NCI-H748 treated with DMSO at 0.1 percent for 48 hours (cell line): ENCODE measurements at regions not wholly inside any gene's neighbourhood (a gene's known extent, or its start where the extent isn't known, plus 50 kb on each side); places are given as distances from the start of the nearest gene placed in this dataset.
"Not testable (repeated sequence)": the region's sequence is repeated elsewhere in the genome, so short reads cannot be mapped to it uniquely, and the experiment has no call there.

Experiments
- DNase-seq: peaks from one replicate; lab custom pipeline; 2025; lab: John Stamatoyannopoulos, UW

DNA sequence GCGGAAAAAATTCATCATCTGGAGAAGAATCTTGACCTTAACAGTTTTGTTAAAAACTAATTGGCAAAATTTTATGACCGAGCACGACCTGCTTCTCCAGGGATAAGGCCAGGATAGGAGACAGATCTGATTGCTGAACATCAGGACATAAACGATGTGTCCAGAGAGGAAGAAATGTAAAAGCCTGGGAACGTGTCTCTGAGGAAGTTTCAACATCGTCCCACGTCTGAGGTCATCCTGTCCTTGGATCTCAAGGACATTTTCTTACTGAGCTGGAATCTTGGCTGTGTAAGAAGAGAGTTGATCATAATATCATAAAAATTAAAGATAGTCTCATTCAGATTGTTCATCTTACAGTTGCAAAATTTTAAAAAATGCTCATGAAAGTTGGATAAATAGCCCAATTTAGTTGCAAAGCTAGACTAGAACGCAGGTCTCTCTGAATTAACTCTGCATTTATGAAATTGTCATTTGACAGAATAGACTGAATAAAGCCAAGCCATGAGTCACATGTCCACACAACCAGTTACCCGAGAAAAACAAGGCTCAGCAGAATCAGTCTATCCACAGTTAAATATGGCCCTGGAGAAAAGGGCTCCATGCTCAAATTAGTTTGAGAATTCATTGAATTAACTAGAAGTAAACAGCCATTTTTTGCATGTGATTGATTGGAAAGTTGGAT, 120.0 kb upstream of the EGFR start:
- no peak for DNase-seq

DNA sequence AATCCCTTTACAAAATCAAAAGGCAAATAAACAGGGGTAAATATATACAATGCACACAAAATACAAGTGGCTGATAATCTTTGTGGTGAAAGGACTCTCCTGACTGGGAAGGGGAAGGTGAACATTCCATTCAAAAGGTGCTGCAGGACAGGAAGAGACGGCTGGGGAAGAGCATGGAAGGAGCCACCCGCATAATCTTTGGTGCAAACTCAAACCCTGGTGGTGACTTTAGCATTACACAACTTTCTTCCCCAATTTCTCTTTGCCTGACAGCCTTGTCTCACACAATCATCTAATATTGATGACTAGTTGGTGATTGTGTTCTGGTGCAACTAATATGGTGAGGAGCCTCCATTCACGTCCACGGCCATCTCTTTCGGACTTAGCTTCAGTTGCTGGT, 117.0 kb upstream of the EGFR start:
- no peak for DNase-seq

DNA sequence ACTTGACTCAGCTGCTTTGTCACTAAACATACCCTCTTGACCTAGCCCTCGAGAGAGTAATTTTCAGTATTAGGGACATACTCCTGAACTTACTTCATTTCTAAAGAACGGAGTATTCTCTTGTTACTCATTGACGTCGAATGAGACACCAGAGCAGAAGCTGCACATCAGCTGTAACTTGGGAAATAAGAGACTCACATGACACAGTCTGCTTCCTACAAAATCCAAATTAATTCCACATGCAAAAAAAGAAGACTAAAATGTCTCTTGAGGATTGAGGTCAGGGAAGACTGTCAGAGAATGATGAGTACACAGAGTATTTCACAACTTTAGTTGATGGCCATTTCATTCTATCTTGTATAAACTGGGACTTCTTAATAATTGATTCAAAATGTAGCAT, 114.7 kb upstream of the EGFR start:
- no peak for DNase-seq

DNA sequence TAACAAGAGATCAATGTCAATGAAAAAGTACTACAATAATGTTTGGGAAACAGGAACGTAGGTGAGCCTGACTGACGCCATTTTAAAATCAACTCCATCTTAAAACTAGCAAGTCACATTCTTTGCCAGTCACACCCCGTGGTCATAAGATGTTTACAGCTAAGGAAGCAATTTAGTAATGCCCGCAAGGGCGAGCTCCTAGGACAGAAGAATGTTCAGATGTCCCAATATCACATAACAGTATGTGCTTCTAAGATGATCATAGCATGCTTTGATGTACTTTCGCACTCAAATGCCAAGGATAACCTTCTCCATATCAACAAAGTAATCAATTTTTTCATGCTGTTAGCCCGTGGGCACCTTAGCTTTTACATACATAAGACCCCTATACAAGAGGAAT, 113.8 kb upstream of the EGFR start:
- DNase-seq, result no peak

DNA sequence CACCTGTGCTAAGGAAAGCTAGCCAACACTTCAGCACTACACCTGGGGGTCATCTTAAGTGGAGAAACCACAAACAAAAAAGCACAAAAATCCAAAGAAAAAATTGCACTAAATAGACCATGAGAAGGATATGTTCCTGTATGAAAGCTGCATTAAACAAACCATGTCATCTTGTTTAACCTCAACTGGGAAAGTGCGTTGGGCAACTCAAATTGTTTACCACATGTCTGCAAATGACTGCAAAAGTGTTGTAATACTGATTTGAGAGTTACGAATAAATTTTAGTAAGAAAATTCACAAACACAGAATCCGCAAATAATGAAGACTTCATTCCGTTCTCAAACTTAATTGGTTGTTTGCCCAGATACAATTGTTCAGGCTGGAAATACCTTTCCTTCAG, 111.9 kb upstream of the EGFR start:
- DNase-seq, result no peak

DNA sequence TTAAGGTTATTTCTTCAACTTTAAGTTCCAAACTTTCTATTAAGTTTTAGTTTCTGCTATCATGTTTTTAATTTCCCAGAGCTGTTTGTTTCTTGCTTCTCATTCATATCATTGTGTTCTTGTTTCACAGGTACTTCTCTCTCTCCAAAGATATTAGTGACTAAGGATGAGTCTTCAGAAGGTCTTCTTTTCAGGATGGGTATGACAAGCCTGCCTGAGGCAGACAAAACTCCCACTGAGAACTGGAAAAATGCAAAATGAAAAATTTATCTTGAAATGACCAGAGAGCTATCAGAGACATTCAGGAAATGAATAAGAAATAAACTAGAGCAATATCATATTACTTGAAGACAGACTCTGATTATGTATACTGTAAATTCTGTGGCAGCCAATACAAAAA, 110.8 kb upstream of the EGFR start:
- DNase-seq, result no peak

DNA sequence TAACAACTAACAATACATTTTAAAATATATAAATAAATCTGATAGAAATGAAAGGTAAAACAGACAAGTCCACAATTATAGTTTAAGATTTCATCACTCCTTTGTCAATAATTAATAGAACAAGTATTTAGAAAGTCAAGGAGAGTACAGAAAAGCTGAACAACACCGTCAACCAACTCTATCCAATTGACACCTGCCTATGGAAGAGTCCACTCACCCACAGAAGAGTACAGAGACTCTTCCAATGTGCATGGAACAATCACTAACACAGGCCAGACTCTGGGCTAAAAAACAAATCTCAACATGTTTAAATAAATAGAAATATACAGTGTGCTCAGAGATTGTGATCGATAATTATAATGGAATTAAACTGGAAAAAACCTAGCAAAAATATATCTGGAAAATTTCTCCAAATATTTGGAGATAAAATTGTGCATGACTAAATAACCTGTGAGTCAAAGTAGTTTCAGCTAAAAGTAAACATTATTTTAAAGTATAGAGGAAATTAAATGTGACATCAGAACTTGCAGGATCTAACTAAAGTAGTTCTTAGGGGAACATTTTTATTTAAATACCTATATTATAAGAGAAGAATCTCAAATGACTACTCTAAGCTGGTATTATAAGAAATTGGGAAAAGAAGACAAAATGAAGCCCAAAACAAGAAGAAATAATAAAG, 109.9 kb upstream of the EGFR start:
- no peak for DNase-seq

DNA sequence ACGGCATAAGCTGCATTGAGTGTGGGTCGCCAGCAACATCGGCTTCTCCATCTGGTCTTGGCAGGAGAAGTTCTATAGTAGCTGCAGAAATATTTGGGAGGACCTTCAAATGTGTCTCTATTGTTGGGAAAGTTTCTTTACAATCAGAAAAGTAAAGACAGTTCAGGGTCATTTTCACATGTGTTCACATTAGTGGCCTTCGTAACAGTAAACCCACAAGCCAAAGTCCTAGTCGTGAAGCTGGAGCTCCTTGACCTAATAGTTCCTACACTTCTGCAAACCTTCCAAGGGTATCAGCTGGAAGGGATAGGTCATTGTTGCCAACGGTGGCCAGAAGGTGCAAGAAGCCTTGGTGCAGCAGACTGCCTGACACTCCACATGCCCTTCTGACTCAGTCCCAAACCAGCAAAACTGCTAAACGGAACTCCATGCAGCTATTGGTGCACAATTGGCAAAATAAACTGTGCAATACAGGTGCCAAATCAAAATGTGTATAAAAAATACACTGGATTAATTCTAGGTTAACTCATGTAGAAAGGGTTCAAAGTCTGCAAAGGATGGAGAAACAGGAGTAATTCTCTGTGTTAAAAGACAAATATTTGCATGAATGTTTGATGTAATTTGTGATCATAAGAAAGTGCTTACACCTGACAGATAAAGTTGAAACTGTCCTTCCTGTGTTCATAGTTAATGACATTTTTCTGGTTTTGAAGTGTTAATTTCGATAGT, 102.8 kb upstream of the EGFR start:
- no peak for DNase-seq

DNA sequence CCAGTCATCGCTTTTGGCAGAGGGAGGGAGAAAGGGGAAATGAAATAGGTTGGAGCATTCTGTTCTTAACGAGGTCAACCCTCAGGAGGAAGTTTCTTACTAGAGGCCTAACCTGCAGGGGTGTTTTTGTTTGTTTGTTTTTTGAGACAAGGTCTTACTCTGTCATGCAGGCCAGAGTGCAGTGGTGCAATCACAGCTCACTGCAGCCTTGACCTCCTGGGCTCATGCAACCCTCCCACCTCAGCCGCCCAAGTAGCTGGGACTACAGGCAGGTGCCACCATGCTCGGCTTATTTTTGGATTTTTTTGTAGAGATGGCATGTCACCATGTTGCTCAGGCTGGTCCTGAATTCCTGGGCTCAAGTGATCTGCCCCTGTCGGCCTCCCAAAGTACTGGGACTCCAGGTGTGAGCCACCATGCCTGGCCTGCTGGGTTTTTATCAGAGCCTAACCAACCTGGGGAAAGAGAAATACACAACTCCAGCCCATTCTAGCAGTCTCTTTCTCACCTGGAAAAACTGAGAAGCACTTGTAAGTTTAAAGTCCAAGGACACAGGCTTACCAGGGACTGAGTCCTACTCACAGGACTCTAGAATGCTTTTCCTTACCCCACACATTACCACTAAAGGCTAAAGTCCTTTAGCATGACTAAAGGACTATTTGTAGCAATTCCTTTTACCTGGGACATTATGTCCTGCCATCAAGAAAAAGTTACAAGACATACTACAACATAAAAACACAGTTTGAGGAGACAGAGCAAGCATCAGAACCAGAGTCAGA, 101.0 kb upstream of the EGFR start:
- DNase-seq, result no peak

DNA sequence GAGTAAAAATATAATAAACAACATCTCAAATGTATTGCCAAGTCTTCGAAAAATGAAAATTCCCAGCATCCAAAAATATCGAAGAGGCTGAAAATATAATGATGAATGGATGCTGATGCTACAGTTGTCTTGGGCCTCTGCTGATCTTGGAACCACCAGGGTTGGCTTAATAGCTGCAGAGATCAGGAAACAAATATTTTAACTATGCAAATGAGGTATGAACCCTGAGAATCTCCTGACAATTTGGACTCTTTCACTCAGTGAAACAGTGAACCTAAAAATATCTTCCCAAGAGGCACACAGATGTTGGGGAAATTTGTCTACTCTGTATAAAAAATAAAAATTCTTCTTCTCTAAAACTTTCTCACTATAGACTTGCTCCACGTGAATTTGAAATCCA, 97.7 kb upstream of the EGFR start:
- no peak for DNase-seq

DNA sequence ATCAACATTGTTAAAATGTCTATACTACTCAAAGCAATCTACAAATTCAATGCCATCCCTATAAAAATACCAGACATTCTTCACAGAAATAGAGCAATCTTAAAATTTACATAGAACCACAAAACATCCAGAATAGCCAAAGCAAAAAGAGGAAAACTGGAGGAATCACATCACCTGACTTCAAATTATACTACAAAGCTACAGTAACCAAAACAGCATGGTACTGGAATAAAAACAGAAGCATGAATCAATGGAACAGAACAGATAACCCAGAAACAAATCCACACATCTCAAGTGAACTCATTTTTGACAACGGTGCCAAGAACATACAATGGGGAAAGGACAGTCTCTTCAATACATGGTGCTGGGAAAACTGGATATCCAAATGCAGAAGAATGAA, 87.3 kb upstream of the EGFR start:
- DNase-seq, result no peak

DNA sequence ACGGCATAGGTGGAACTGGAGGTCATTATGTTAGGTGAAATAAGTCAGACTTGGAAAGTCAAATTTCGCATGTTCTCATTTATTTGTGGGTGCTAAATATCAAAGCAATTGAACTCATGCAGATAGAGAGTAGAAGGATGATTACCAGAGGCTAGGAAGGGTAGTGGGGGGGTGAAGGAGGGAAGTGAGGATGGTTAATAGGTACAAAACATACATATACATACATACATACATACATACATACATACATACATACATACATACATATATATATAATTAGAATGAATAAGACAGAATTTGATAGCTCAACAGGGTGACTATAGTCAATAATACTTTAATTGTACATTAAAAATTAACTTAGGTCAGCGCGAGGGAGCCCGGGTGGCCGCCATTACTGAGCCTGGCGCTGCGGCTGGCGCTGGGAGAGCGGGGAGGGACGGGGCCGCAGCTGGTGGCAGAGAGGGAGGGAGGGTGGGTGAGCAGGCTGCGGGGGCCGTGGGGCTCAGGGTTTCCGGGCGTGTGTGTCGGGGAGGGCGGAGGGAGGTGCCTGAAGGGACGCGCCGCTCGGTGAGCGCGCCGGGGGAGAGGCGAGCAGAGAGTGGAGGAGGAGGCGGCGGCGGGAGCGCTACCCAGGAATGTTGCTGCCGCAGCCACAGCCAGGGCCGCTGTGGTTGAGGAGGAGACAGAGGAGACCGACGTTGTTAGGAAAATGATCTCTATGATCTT, 85.8 kb upstream of the EGFR start:
- peak; percentile 60 for DNase-seq

DNA sequence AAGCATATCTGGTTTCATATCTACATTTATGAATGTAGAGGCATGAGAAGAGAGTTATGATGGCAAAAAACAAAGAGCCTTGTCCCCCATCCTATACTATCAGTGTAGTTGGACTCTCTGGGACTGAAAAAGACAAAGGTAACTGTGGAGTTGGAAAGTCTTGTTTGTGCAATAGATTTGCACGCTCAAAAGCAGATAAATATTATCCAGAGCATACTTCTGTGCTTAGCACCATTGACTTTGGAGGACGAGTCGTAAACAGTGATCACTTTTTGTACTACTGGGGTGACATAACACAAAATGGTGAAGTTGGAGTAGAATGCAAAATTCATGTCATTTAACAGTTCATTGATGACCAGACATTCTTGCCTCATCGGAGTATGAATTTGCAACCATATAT, 85.2 kb upstream of the EGFR start:
- no peak for DNase-seq

DNA sequence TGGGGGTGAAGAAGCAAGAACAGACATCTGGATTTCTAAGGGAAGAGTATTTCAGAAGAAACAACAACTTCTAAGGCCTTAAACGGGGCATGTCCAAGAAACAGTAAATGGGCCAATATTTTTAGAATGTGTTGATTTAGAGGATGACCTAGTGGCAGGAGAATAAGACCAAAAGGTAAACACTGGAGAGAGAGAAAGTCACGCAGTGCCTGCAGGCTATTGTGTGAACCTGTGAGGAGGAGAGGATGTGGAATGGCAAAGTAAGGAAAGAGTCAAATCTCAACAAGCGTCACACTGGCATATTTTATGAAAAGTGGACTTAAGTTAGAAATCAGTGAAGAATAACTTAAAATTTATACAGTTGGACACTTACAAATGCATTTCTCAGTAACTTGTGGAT, 78.1 kb upstream of the EGFR start:
- no peak for DNase-seq

DNA sequence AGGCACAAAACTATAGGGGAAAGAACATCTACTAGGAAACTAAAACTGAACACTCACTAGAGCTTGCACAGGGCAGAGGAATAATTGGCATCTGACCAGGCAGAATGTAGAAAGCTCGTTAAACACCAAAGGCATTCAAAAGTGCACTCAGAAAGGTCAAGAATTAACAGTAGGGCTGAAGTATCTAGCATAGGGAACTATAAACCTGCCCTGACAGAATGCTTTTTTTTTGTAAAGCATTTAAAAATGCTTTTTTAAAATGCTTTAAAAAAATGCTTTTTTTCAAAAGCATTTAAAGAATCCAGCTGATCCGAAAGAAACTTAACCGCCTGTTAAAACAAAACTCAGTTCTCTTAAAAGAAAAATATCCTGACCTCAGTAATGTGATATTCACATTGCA, 74.6 kb upstream of the EGFR start:
- DNase-seq, result no peak

DNA sequence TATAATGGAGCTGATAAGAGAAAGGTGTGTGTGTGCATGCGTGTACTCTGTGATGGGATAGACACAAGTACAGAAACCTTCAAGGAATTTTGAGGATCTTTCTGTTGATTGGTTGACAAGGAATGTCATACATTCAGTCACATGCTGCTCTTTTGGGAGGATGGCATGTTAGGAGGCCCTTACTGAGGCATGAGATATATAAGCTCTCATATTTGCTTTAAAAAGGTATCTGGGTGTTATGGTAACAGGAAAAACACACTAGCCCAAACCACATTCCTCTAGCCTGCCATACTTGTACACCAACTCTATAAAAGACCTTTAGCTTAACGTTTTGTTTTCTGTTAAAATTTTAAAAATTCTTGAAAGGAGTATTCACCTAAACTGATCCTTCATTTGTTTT, 72.5 kb upstream of the EGFR start:
- DNase-seq, result no peak

DNA sequence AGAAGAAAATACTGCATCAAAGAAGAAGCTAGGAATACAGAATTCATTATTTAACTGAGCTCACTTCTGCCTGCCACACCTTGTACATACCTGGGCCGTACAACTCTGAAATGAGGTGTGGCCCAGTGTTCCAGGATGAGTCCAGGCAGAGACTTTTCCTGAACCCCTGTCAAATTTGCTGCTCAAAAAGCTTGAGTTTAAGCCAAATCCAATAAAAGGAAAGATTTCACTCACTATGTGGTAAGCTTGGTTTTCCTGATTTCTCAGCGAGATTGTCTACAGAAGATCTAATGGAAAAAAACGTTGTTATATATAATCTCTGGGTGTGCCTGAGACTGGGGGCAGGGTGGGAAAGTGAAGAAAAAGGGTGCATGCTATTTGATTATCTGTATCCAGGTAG, 72.1 kb upstream of the EGFR start:
- no peak for DNase-seq

DNA sequence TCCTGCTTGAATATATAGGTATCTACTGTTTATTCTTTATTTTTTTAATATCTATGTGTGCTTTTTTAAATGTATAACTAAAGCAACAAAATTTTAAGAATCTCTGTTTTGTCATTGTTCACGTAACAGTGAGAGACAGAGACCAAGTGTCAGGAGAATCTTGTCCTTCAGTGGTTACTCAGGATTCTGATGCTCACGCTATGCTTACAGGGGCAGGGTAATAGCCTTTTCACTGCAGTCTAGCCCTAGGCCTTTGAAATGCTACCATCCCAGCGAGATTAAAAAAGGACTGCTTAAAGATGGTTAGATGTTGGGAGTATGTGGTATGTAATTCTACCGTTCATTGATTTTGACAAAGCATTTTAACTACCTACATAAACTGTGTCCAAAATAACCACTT, 71.6 kb upstream of the EGFR start:
- DNase-seq, result no peak

DNA sequence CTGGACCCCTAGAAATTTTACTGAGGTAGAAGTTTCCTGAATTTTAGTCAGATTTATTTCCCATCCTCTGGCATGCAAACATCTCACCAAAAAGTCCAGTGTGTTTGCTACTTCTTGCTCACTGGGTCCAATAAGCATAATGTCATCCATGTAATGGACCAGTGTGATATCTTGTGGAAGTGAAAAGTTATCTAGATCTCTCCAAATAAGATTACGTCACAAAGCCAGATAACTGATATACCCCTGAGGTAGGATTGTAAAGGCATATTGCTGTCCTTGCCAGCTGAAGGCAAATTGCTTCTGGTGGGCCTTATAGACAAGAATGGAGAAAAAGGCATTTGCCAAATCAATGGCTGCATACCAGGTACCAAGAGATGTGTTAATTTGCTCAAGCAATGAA, 69.3 kb upstream of the EGFR start:
- DNase-seq, result not testable (repeated sequence)

DNA sequence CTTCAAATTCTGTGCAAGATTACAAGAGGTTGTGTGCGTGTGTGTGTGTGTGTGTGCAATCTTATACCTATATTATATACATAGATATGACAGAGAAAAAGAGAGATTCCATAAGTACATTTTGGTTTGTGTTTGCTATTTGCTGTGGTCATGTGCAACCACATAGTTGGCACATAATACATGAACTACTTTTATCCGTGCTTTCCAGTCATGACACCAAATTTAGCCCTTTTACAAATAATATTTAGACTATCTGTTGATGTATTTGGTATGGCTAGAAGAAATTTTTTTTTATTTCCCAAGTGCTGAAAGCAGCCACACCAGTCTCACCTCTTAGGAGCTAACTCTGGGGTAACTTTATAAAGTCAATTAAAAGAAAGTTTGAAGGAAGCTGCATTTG, 63.5 kb upstream of the EGFR start:
- DNase-seq, result no peak

DNA sequence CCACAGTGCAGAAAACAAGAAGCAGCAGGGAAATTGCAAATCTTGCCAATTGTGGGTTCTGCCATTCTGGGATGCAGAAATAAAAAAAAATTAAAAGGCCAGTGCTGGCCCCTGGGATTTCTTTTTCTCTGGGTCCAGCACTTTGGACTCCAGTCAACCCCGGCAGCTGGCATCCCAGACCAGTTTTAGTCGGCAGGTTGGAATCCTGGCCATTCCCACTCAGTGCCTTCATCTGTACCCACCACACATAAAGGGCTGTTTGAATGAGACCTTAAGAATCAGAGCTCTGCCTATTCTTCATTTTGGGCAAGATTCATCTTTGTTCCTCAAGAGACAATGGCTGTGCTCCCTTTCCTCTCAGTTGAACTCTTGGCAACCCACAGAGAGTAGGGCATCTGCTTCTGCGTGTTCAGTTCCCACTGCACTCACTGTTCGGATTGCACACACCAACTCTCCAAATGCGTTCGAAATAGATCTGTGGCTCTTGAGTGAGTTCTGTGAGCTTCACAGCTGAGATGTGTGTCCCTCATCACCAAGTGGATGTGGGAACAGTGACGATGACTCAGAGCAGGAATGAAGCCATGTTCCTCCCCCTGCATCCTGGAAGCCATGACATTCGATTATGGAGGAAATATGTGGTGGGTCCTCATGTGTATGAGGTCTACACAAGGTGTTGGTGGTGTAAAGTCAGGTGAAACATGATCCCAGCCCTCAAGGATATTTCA, 63.0 kb upstream of the EGFR start:
- DNase-seq, result no peak
